HG02884 (cell line): ENCODE measurements at regions not wholly inside any gene's neighbourhood (a gene's known extent, or its start where the extent isn't known, plus 50 kb on each side); places are given as distances from the start of the nearest gene placed in this dataset.

ENCODE experiments used
- ATAC-seq: cut with Tn5 transposase; IDR thresholded peaks from one replicate; pipeline ENCODE4 v1.9.1; 2021; ENCODE audit warnings: mild to moderate bottlenecking, moderate library complexity; ENCODE audit not compliant: unreplicated experiment

DNA sequence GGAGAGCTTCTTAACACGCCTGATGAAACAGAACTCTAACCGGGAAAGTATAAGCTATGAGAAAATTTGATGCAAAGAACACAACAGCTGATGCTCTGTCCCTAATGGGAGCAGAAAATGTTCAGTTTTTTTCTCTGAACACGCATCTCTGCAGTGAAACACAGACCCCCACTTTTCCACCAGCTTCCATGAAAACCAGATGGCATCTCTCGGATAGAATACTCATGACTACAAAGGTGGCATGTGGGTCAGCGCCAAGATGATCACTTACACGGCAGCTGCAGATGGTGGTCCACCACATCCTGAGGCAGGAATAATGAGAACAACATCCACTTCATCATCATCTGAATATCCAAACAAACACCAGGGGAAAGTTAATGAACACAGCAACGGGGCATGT, 85.2 kb upstream of the CNR1 start:
- no peak for ATAC-seq

DNA sequence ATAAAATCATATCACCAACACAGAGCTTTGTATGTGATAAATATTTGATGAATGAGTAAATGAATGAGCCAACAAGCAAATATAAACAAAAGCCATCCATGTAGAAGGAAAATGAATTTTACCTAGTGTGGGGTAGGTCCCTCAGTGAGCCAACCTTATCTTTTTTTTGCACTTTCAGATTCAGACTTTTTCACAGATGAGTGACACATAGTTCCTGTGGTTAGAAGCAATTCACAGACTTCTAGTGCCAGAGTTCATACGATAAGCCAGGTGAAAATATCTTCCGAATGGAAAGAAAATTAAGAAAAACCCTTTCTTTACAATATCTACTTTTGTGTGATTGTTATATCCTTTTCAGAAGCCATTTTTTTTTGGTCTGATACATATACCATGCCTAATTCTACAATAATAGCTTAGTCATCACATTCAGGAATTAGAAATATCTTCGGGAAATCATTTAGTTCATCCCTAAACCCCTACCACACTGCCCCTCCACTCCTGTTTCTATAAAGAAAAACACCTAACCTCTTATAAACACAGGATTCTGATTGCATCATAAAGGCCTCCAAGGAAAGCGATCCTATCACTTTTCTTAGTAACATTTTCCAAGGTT, 82.7 kb upstream of the CNR1 start:
- ATAC-seq, result no peak

DNA sequence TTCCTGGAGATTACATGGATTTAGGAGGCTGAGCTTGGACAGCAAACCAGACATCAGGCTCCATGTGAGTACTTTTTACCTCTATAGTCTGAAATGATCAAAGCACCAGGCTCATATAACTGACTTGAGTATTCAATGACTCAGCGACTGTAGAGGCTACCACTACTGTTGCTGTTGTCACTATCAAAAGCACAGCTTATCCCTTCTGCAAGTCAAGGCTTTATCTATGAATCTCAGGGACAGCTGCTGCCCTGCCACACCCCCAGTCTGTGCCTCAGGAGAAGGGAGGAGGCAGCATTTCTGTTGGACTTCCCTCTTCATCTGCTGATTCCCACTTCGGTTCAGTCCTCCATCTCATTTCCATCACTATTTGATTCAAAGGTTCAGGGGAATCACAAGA, 80.5 kb upstream of the CNR1 start:
- ATAC-seq, result no peak

DNA sequence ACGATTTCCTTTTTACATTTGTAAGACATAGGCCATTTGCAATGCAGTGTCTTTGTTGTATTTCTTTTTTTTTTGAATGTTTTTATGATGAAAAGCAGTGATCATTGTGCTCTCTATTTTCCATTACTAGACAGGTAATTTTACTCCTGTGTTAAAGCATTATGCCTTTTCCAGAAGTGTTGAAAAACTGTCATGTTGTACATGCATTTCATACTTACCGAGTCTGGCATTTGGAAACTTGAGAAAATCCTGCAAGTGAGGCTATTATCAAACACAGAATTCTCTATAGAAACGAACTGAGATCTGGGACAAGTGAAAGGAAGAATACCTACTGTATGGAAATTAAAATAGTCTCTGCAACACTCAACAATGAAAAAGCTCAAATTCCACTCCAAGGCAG, 78.6 kb upstream of the CNR1 start:
- ATAC-seq, result no peak

DNA sequence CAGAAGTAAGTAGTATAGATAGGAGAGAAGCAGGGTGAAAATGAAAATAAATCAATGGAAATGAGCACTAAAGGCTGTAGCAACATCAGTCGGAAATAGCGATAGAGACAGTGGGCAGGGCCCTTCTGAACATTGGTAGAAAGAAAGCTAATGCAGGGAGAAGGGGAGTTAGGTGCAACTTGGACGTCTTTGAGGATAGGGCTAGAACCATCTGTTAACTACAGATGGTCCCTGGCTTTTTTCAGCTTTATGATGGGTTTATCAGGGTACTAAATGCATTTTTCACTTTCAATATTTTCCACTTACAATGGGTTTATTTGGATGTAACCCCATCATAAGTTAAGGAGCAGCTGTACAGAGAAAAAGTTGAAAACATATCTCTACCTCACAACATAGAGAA, 72.8 kb upstream of the CNR1 start:
- no peak for ATAC-seq

DNA sequence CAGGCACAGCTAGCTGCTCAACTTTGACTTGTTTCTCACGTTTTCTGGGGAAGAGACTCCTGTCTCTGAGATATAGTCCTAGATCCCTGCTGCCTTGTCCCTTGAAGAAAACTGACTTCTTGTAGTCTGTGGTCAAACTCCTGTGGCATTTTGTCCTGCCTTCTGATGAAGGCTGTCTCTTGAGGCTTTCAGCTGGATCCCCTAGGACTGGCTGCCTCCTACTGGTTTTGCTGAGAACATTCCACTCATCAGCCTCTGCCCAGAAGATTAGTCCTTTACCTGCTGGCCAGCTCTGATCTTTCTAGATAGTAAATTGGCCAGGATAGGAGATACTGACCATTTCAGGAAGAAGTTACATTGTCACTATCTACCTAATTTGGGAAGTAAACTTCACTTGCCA, 71.9 kb upstream of the CNR1 start:
- peak; percentile 80 for ATAC-seq

DNA sequence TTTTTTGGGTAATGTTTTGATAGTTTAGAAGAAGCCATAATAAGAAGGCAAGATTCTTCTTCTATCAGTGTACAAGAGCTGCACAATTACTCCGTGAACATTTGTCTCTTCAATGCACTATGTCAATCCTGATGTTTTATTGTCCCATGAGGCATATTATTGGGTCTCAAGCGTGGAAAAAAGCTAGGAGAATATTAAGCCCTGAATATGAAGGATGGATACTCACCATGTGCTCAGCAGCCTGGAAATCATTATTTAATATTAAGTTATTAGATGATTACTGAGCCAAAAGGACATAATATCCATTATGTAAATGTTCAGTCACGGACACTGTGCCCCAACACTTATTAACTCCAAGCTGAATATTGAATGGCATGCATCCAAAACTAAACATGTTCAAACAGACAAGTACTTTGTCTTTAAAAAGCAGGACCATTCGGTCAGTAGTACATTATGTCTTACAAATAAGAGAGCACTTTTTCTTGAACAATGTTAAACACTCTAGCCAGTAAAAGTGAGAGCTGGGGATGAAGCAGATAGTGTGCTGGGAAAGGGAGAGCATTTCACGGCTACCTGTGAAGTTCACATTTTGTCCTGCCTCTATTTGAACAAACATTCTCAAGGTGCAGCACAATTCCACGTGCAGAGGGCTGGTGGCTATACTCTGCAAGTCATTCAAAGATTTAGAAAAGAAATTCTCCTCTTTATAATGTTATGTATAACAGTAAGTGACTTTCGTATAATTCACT, 70.6 kb upstream of the CNR1 start:
- no peak for ATAC-seq

DNA sequence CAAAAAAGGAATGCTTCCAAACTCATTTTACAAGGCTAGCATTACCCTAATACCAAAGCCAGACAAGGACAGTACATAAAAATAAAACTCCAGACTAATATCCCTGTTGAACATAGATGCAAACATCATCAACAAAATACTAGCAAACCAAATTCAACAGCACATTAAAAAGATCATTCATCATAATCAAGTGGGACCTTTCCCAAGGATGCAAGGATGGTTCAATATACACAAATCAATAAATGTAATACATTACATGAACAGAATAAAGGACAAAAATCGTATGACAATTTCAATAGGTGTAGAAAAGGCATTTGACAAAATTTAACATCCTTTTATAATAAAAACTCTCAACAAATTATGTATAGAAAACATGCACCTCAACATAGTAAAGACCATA, 66.6 kb upstream of the CNR1 start:
- no peak for ATAC-seq

DNA sequence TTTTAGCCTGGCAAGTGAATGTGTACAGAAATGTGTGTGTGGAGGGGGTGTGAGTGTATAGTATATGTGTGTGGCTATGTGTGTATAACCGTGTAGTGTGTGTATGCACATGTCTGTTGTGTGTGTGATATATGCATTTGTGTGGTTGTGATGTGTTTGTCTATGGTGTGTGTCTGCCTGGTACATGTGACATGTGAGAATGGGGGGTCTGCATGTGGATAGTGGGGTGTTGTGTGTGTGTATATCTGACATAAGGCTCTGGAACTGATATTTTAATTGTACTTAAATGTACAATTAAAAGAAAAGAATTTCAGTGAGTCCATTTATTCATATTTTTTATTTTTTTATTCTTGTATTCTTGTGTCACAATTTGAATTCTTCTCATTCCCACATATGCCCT, 57.2 kb upstream of the CNR1 start:
- ATAC-seq, result no peak

DNA sequence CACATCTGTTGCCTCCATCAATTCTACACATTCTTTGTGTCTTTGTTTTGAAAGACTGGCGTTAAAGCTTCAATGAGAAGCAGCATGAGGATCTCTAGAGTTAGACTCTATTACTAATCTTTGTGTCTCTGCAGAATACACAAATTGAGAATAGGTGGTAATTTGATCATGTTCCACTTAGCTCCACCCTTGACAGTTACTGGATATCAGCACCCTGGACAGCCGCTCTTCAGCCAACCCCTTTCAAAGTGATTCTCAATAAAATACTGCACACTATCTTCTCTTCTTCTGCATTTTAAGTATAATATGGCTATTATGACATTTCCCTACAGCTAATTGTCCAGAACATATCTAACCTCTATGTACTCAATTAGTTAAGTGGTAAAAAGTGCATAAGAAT, 54.3 kb upstream of the CNR1 start:
- no peak for ATAC-seq

DNA sequence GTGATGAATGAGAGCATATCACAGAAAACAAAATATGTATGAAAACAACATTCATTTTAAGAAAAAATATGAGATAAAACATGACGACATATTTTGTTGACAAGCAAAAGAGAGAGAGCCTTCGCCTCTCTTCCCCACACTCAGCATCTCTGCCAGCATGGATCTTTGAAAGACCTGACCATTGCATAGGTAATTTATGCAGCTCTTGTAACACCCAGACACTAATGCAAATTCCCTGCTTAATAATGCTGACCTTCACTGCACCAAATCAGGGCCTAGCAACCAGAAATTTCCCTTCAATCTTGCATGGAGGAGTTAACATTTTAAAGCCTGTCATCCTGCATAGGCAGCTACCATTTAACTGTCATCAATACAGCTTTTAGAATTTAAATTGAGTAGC, 50.0 kb upstream of the CNR1 start:
- no peak for ATAC-seq
